ENCODE measurements at regions not wholly inside any gene's neighbourhood (a gene's known extent, or its start where the extent isn't known, plus 50 kb on each side); places are given as distances from the start of the nearest gene placed in this dataset.

GRCh38 chr12:47314996-47315395 lies 235.2 kb upstream of the AMIGO2 start:
- Mint-ChIP-seq H3K4me1 (peaks cover 23 to 54% (median 36%) of the 10 kb centered on the region in 3 donors), H3K27ac (no peak overlapping the region), H3K27me3 (no peaks in the 10 kb centered on the region), H3K36me3 (no peaks in the 10 kb centered on the region), H3K9me3 (peaks cover 0 to 8% (median 4%) of the 10 kb centered on the region in 3 donors), H3K4me3 (no peak overlapping the region)
- POLR2A ChIA-PET = no interaction called here
- Histone ChIP-seq H3K4me1 (ENCODE audit: control insufficient read depth in 1 of 2, extremely low read depth in 1 of 2, insufficient read depth in 2 of 2, low read length in 2 of 2) (peaks cover 0 to 15% of the 10 kb centered on the region in 2 experiments), H3K27ac (ENCODE audit: low read length) (no peak overlapping the region), H3K27me3 (replicated peaks in 1 of 2; ENCODE audit: control insufficient read depth in 2 of 2, extremely low read depth in 1 of 2, insufficient read depth in 2 of 2, low read length in 1 of 2) (no peaks in the 10 kb centered on the region), H3K9me3 (no peaks in the 10 kb centered on the region), H3K36me3 (ENCODE audit: control insufficient read depth in 2 of 2, extremely low read depth in 1 of 2, insufficient read depth in 1 of 2, low read length in 1 of 2) (no peaks in the 10 kb centered on the region), H3K4me3 (ENCODE audit: control insufficient read depth in 1 of 2, extremely low read depth in 1 of 2, low read length in 1 of 2) (no peak overlapping the region)
- no CpG with 5 or more reads among the region's 1 CpG for WGBS (ENCODE audit: insufficient coverage)
- CTCF ChIA-PET = no interaction called here
- ATAC-seq (replicated peaks in 1 of 4) (no peak), DNase-seq (no peak)

- H3K9me3 Mint-ChIP-seq = peaks cover 2 to 14% (median 4%) of the 10 kb centered on the region in 3 donors
- Histone ChIP-seq H3K36me3 (ENCODE audit: control insufficient read depth in 2 of 2, extremely low read depth in 1 of 2, insufficient read depth in 1 of 2, low read length in 1 of 2) (no peaks in the 10 kb centered on the region), H3K4me3 (ENCODE audit: control insufficient read depth in 1 of 2, extremely low read depth in 1 of 2, low read length in 1 of 2) (no peak overlapping the region), H3K4me1 (ENCODE audit: control insufficient read depth in 1 of 2, extremely low read depth in 1 of 2, insufficient read depth in 2 of 2, low read length in 2 of 2) (peaks cover 0 to 6% of the 10 kb centered on the region in 2 experiments), H3K27ac (ENCODE audit: low read length) (no peak overlapping the region), H3K27me3 (replicated peaks in 1 of 2; ENCODE audit: control insufficient read depth in 2 of 2, extremely low read depth in 1 of 2, insufficient read depth in 2 of 2, low read length in 1 of 2) (no peaks in the 10 kb centered on the region), H3K9me3 (no peaks in the 10 kb centered on the region)
- ATAC-seq (replicated peaks in 1 of 4) (no peak), DNase-seq (no peak)
- CTCF ChIA-PET = interaction anchor here in 1 of 2 donors (0.7 kb wide), 1 partner anchor 878 kb away, joined by 3 read pairs; no protein-coding TSS in a partner anchor
- WGBS (ENCODE audit: insufficient coverage) = 100% methylated on average over 1 of the region's 3 CpGs
- H3K36me3 Mint-ChIP-seq = no peaks in the 10 kb centered on the region
- H3K27me3 Mint-ChIP-seq = no peaks in the 10 kb centered on the region
- peaks cover 26 to 47% (median 30%) of the 10 kb centered on the region in 3 donors for H3K4me1 Mint-ChIP-seq
- H3K4me3 Mint-ChIP-seq = no peak overlapping the region
- POLR2A ChIA-PET = no interaction called here
- peak overlapping the region in 1 of 2 donors; percentile 20 for H3K27ac Mint-ChIP-seq
Measured at GRCh38 chr12:47312808-47313426, 233.2 kb upstream of the AMIGO2 start.

- no peak overlapping the region for H3K27ac ChIP-seq (ENCODE audit: low read length)
- DNase-seq (no peak), ATAC-seq (replicated peaks in 1 of 4) (no peak)
- ChIA-PET POLR2A (no interaction called here), CTCF (interaction anchor here in 1 of 2 donors (0.5 kb wide), 1 partner anchor 636 kb away, joined by 3 read pairs; no protein-coding TSS in a partner anchor)
- H3K4me3 Mint-ChIP-seq = no peak overlapping the region
- H3K27me3 Mint-ChIP-seq = no peaks in the 10 kb centered on the region
- no peaks in the 10 kb centered on the region for H3K36me3 Mint-ChIP-seq
- H3K27me3 ChIP-seq (replicated peaks in 1 of 2; ENCODE audit: control insufficient read depth in 2 of 2, extremely low read depth in 1 of 2, insufficient read depth in 2 of 2, low read length in 1 of 2) = no peaks in the 10 kb centered on the region
- no CpG with 5 or more reads among the region's 1 CpG for WGBS (ENCODE audit: insufficient coverage)
- H3K4me3 ChIP-seq (ENCODE audit: control insufficient read depth in 1 of 2, extremely low read depth in 1 of 2, low read length in 1 of 2) = no peak overlapping the region
- peaks cover 2 to 14% (median 4%) of the 10 kb centered on the region in 3 donors for H3K9me3 Mint-ChIP-seq
- peaks cover 0 to 10% of the 10 kb centered on the region in 2 experiments for H3K4me1 ChIP-seq (ENCODE audit: control insufficient read depth in 1 of 2, extremely low read depth in 1 of 2, insufficient read depth in 2 of 2, low read length in 2 of 2)
- no peaks in the 10 kb centered on the region for H3K9me3 ChIP-seq
- H3K36me3 ChIP-seq (ENCODE audit: control insufficient read depth in 2 of 2, extremely low read depth in 1 of 2, insufficient read depth in 1 of 2, low read length in 1 of 2) = no peaks in the 10 kb centered on the region
- H3K27ac Mint-ChIP-seq = no peak overlapping the region
- H3K4me1 Mint-ChIP-seq = peaks cover 28 to 50% (median 37%) of the 10 kb centered on the region in 3 donors
Measured at GRCh38 chr12:47312147-47312546, 232.4 kb upstream of the AMIGO2 start.

GRCh38 chr12:47311568-47311967 lies 231.8 kb upstream of the AMIGO2 start:
- Mint-ChIP-seq H3K9me3 (peaks cover 2 to 17% (median 4%) of the 10 kb centered on the region in 3 donors), H3K4me1 (peaks cover 28 to 50% (median 37%) of the 10 kb centered on the region in 3 donors), H3K36me3 (peaks cover 2% of the 10 kb centered on the region), H3K4me3 (no peak overlapping the region), H3K27me3 (no peaks in the 10 kb centered on the region), H3K27ac (peak overlapping the region; percentile 7 to 12)
- Histone ChIP-seq H3K9me3 (no peaks in the 10 kb centered on the region), H3K4me3 (ENCODE audit: control insufficient read depth in 1 of 2, extremely low read depth in 1 of 2, low read length in 1 of 2) (no peak overlapping the region), H3K27ac (ENCODE audit: low read length) (no peak overlapping the region), H3K36me3 (ENCODE audit: control insufficient read depth in 2 of 2, extremely low read depth in 1 of 2, insufficient read depth in 1 of 2, low read length in 1 of 2) (no peaks in the 10 kb centered on the region), H3K4me1 (ENCODE audit: control insufficient read depth in 1 of 2, extremely low read depth in 1 of 2, insufficient read depth in 2 of 2, low read length in 2 of 2) (peaks cover 0 to 14% of the 10 kb centered on the region in 2 experiments), H3K27me3 (replicated peaks in 1 of 2; ENCODE audit: control insufficient read depth in 2 of 2, extremely low read depth in 1 of 2, insufficient read depth in 2 of 2, low read length in 1 of 2) (no peaks in the 10 kb centered on the region)
- DNase-seq (no peak), ATAC-seq (replicated peaks in 1 of 4) (no peak)
- ChIA-PET CTCF (no interaction called here), POLR2A (no interaction called here)
- 67% methylated on average over 3 of the region's 4 CpGs for WGBS (ENCODE audit: insufficient coverage)

- Mint-ChIP-seq H3K4me3 (no peak overlapping the region), H3K36me3 (peaks cover 4% of the 10 kb centered on the region), H3K27ac (no peak overlapping the region), H3K4me1 (peaks cover 27 to 50% (median 37%) of the 10 kb centered on the region in 3 donors), H3K9me3 (peaks cover 2 to 20% (median 4%) of the 10 kb centered on the region in 3 donors), H3K27me3 (no peaks in the 10 kb centered on the region)
- no peak overlapping the region for H3K4me3 ChIP-seq (ENCODE audit: control insufficient read depth in 1 of 2, extremely low read depth in 1 of 2, low read length in 1 of 2)
- H3K36me3 ChIP-seq (ENCODE audit: control insufficient read depth in 2 of 2, extremely low read depth in 1 of 2, insufficient read depth in 1 of 2, low read length in 1 of 2) = no peaks in the 10 kb centered on the region
- no peak for DNase-seq
- ATAC-seq (replicated peaks in 1 of 4) = no peak
- no peaks in the 10 kb centered on the region for H3K27me3 ChIP-seq (replicated peaks in 1 of 2; ENCODE audit: control insufficient read depth in 2 of 2, extremely low read depth in 1 of 2, insufficient read depth in 2 of 2, low read length in 1 of 2)
- H3K9me3 ChIP-seq = no peaks in the 10 kb centered on the region
- ChIA-PET POLR2A (no interaction called here), CTCF (interaction anchor here in 1 of 2 donors (0.8 kb wide), 1 partner anchor 53 kb away, joined by 3 read pairs; no protein-coding TSS in a partner anchor)
- H3K27ac ChIP-seq (ENCODE audit: low read length) = no peak overlapping the region
- H3K4me1 ChIP-seq (ENCODE audit: control insufficient read depth in 1 of 2, extremely low read depth in 1 of 2, insufficient read depth in 2 of 2, low read length in 2 of 2) = peaks cover 0 to 14% of the 10 kb centered on the region in 2 experiments
Measured at GRCh38 chr12:47311010-47311409, 231.3 kb upstream of the AMIGO2 start.

GRCh38 chr12:47308672-47309071 lies 228.9 kb upstream of the AMIGO2 start:
- Histone ChIP-seq H3K36me3 (ENCODE audit: control insufficient read depth in 2 of 2, extremely low read depth in 1 of 2, insufficient read depth in 1 of 2, low read length in 1 of 2) (no peaks in the 10 kb centered on the region), H3K27me3 (replicated peaks in 1 of 2; ENCODE audit: control insufficient read depth in 2 of 2, extremely low read depth in 1 of 2, insufficient read depth in 2 of 2, low read length in 1 of 2) (no peaks in the 10 kb centered on the region), H3K4me1 (ENCODE audit: control insufficient read depth in 1 of 2, extremely low read depth in 1 of 2, insufficient read depth in 2 of 2, low read length in 2 of 2) (peaks cover 0 to 14% of the 10 kb centered on the region in 2 experiments), H3K9me3 (no peaks in the 10 kb centered on the region), H3K4me3 (ENCODE audit: control insufficient read depth in 1 of 2, extremely low read depth in 1 of 2, low read length in 1 of 2) (no peak overlapping the region), H3K27ac (ENCODE audit: low read length) (no peak overlapping the region)
- no peak overlapping the region for H3K4me3 Mint-ChIP-seq
- no peak overlapping the region for H3K27ac Mint-ChIP-seq
- no peak for ATAC-seq (replicated peaks in 1 of 4)
- H3K4me1 Mint-ChIP-seq = peaks cover 29 to 43% (median 37%) of the 10 kb centered on the region in 3 donors
- peaks cover 2 to 23% (median 4%) of the 10 kb centered on the region in 3 donors for H3K9me3 Mint-ChIP-seq
- DNase-seq = no peak
- H3K27me3 Mint-ChIP-seq = no peaks in the 10 kb centered on the region
- H3K36me3 Mint-ChIP-seq = peaks cover 4% of the 10 kb centered on the region
- POLR2A ChIA-PET = no interaction called here
- WGBS (ENCODE audit: insufficient coverage) = no CpG with 5 or more reads among the region's 1 CpG
- CTCF ChIA-PET = no interaction called here

Data from T-cell (primary cell).